ENCODE measurements at regions not wholly inside any gene's neighbourhood (a gene's known extent, or its start where the extent isn't known, plus 50 kb on each side); places are given as distances from the start of the nearest gene placed in this dataset.

- no peak for TF ChIP-seq POLR2A (IDR thresholded peaks at IDR 0.05; ENCODE audit: low read length)
- no peak for TF ChIP-seq GATA1 (IDR thresholded peaks at IDR 0.05; ENCODE audit: low read depth, low read length)
These were observed 191.9 kb downstream of the MDFIC start for GRCh38 chr7:115113776-115114175.

All from erythroblast (primary cell).